HG03108 (cell line): ENCODE measurements at regions not wholly inside any gene's neighbourhood (a gene's known extent, or its start where the extent isn't known, plus 50 kb on each side); places are given as distances from the start of the nearest gene placed in this dataset.
"Not testable (repeated sequence)": the region's sequence is repeated elsewhere in the genome, so short reads cannot be mapped to it uniquely, and the experiment has no call there.

ENCODE experiments used
- ATAC-seq: cut with Tn5 transposase; IDR thresholded peaks from one replicate; pipeline ENCODE4 v1.9.1; 2021; ENCODE audit warnings: moderate library complexity; ENCODE audit not compliant: unreplicated experiment

DNA sequence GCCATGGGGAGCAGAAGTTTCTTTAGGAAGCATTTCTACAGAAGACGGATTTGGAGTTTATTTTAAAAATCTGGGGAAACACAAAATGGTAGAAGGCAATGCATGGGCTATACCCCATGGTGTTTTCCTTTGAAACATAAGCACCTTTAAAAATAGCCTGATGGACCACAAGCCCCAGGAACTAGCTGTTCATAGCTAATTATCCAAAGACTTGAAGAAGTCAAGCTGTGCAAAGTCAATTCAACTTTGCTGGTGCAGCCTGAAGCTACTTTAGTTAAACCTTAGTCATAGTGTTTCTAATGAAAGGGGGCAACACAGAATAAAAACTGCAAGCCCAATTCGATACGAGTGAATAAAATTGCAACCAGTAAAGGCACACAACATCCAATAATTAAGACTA lies 732.5 kb downstream of the GALC start:
- ATAC-seq = no peak

- no peak for ATAC-seq
Observed at GRCh38 chr14:87257421-87257820, 735.6 kb downstream of the GALC start.

DNA sequence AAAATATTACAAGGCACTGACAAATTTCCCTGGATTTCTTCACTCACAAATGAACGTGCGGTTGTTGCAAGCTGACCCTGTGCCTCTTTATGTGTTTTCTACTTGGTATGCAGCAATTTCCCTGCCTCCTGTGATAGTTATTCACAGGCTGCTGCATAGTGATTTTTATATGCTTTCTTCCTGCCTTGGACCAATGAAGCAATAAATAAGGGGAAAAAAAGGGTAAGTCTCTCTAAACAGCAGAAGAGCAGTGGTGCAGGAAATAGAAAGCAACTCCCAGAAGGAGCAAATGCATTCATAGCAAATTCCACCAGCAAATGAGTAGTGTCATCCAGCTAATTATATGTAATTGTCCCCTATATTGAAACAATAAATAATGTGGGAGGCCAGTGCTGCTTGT lies 737.9 kb downstream of the GALC start:
- ATAC-seq = no peak

GRCh38 chr14:87254331-87254874 lies 738.6 kb downstream of the GALC start:
- ATAC-seq = no peak

- not testable (repeated sequence) for ATAC-seq
Observed at GRCh38 chr14:87253791-87254190, 739.2 kb downstream of the GALC start.

DNA sequence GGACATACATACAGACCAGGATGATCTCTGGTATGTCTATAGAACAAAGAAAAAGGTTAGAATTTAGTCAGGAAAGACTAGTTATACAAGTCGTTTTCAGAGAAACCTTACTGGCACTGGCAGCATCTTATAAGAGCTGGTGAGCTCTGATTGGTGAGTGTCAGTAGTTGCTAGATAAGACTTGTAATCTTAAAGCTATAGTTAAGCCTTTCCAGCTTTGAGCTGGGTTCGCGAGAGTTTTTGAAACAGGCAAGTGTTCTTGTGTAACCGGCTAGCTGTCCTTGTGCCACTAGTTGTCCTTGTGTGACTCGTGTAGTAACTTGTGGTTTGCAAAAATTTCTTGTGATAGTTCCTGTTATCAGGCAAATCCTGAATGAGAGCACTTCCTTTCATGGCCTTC lies 740.9 kb downstream of the GALC start:
- ATAC-seq = no peak

GRCh38 chr14:87251011-87251410 lies 742.0 kb downstream of the GALC start:
- no peak for ATAC-seq

GRCh38 chr14:87241018-87241768 lies 751.8 kb downstream of the GALC start:
- no peak for ATAC-seq

GRCh38 chr14:87240319-87240718 lies 752.7 kb downstream of the GALC start:
- ATAC-seq = not testable (repeated sequence)

DNA sequence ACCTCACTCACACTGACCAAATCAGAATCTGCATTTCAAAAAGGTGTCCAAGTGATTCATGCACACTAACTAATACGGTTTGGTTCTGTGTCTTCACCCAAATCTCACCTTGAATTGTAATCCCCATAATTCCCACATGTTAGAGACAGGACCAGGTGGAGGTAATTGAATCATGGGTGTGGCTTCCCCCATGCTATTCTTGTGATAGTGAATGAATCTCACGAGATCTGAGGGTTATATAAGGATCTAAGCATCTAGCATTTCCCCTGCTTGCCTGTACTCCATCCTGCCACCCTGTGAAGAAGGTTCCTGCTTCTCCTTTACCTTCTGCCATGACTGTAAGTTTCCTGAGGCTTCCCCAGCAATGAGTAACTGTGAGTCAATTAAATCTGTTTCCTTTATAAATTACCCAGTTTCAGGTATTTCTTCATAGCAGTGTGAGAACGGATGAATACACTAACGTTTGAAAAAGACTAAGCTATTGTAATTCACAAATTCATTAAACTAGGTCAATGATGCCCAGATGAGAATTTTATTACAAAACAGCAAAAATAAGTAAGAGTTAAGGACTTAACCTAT lies 759.1 kb downstream of the GALC start:
- ATAC-seq = no peak

GRCh38 chr14:87233266-87233665 lies 759.7 kb downstream of the GALC start:
- ATAC-seq = no peak

DNA sequence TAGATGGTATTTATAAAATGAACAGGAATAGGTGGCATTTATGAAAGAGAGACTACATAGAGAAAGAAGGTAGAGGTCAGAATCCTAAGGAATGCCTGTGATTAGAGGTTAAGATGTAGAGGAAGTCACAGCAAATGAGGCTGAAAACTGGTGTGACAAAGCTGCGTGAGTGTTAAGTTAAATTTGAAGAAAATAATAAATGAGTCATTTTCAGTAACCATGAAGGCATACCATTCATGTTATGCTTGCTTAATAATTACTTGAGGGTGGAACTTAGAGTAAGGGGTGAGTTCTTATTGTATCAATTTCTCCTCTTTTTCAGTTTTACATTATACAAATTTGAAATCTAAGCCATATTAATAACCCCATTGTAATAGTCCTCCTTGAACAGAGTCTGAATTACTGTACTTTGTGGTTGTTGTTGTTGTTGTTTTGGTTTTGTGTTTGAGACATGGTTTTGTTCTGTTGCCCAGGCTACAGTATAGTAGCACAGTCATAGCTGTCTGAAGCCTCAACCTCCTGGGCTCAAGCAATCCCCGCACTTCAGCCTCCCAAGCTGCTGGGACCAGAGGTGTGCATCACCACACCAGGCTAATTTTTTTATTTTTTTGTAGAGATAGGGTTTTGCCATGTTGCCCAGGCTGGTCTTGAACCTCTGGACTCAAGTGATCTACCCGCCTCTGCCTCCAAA lies 761.5 kb downstream of the GALC start:
- ATAC-seq = no peak

DNA sequence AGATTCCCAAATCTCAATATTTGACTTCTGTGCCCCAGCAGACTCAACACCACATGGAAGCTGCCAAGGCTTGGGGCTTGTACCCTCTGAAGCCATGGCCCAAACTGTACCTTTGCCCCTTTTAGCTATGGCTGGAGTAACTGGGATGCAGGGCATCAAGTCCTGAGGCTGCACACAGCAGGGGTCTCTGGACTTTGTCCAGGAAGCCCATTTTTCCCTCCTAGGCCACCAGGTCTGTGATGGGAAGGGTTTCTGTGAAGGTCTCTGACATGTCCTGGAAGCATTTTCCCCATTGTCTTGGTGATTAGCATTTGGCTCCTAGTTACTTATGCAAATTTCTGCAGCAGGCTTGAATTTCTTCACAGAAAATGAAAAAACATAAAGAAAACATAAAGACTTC lies 762.3 kb downstream of the GALC start:
- ATAC-seq = no peak

GRCh38 chr14:87229131-87229530 lies 763.9 kb downstream of the GALC start:
- no peak for ATAC-seq

- ATAC-seq = no peak
Observed at GRCh38 chr14:87217023-87217422, 776.0 kb downstream of the GALC start.

GRCh38 chr14:87214558-87214957 lies 778.4 kb downstream of the GALC start:
- ATAC-seq = no peak

DNA sequence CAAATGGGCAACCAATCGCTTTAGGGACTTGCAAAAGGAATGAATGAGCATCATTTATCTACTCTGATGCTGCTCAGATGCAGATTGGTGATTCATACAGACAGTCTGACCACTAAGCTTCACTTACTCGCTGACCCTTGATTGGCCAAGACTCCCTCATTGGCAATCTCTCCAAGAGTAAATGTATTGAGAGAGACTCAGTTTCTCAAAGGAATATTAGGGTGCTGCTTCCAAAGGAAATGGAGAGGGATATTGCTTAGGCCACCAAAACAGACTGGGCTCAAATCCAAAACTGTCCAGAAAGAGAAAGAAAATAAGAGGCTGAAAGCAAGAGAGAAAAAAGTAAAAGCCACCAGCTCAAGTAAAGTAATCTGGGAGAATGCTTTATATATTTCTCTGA lies 785.2 kb downstream of the GALC start:
- no peak for ATAC-seq

GRCh38 chr14:87205811-87206210 lies 787.2 kb downstream of the GALC start:
- no peak for ATAC-seq

DNA sequence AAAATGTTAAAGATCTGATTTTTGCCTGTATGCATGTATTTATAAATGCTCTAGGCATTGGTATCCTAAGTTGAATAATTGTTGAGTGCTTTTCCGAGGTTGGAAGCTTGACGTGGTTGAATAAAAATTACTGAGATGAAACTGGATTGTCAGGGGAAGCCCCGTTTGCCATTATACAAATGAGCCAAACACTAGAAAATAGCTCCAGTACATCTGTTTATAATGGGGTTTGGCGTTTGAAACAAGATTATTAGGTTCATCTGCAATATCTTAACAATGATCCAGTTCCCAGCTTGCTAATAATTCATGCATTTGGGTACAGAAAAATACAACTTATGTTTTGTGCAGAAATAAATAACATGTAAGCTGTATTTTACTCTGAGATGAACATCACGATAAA lies 789.6 kb downstream of the GALC start:
- no peak for ATAC-seq

DNA sequence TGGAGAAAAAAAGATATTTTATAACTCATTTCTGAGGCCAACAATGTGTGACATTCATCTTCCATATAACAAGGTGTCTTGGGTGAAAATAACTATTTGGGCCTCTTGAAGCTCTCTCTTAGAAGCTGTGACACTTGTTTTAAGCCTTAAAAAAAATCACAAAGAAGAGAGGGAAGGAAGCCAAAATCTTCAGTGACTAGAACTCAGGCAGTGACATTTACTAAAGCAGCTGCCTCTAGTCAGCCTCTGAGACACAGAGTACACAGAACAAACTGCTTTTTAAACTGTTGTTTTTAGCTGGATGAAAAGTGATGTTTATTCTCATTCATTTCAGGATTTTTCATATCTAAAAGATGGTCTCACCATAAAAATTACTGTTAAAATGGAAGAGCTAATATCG lies 793.6 kb downstream of the GALC start:
- ATAC-seq = no peak

DNA sequence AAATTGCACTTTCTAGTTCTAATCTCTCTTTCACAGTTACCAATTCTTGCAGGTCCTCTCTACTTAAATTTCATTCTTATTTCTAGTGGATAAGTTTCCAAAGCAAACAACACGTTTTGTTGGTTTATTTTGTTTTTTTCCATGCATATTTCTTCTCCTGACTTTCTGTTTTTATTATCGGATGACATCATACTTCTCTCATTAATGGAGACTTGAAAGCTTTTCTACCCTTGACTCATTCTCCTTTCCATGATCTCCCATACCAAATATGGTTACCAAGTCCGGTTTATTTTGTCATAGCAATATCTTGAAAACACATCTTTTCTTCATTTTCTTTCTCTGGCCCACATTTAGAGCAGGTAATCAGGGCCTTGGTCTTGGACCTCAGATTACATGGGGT lies 796.5 kb downstream of the GALC start:
- ATAC-seq = no peak

GRCh38 chr14:87187786-87188185 lies 805.2 kb downstream of the GALC start:
- ATAC-seq = no peak
